ENCODE measurements at regions not wholly inside any gene's neighbourhood (a gene's known extent, or its start where the extent isn't known, plus 50 kb on each side); places are given as distances from the start of the nearest gene placed in this dataset.

GRCh38 chr20:22369100-22369499, 215.3 kb downstream of the FOXA2 start:
- TF ChIP-seq CTCF (conservative IDR thresholded peaks at IDR 0.05; ENCODE audit: low read depth, low read length) (no peak), EZH2phosphoT487 (IDR thresholded peaks at IDR 0.05; ENCODE audit: borderline replicate concordance, low read length) (no peak), EZH2 (IDR thresholded peaks at IDR 0.05; ENCODE audit: low read length, unreplicated experiment) (no peak)

All from PC-3 (cell line).